GM06990 (cell line): ENCODE measurements at regions not wholly inside any gene's neighbourhood (a gene's known extent, or its start where the extent isn't known, plus 50 kb on each side); places are given as distances from the start of the nearest gene placed in this dataset.
"Not testable (repeated sequence)": the region's sequence is repeated elsewhere in the genome, so short reads cannot be mapped to it uniquely, and the experiment has no call there.

Source experiments
- DNase-seq: peaks from one replicate; pipeline ENCODE4 v3.0.0-alpha.2; 2011; ENCODE audit not compliant: insufficient read length; ENCODE audit errors: extremely low read depth
- H3K27me3 ChIP-seq: replicated peaks from 2 replicates; pipeline ENCODE4 v1.6.0; 2011; ENCODE audit warnings: low read length; ENCODE audit not compliant: control insufficient read depth, insufficient read depth
- H3K36me3 ChIP-seq: 2 replicates; pipeline ENCODE4 v1.5.1; 2011; ENCODE audit warnings: low read length; ENCODE audit not compliant: control insufficient read depth, insufficient read depth
- H3K4me3 ChIP-seq: replicated peaks from 2 replicates; pipeline ENCODE4 v1.5.1; 2011; ENCODE audit warnings: low read depth, mild to moderate bottlenecking, control low read depth, low read length
- TF ChIP-seq, protein P1 (sequence below): IDR thresholded peaks from 2 replicates; pipeline ENCODE4 v1.5.1; 2011; ENCODE audit warnings: low read length, control low read depth, mild to moderate bottlenecking, inconsistent platforms; ENCODE audit not compliant: insufficient read depth, poor library complexity, severe bottlenecking

DNA sequence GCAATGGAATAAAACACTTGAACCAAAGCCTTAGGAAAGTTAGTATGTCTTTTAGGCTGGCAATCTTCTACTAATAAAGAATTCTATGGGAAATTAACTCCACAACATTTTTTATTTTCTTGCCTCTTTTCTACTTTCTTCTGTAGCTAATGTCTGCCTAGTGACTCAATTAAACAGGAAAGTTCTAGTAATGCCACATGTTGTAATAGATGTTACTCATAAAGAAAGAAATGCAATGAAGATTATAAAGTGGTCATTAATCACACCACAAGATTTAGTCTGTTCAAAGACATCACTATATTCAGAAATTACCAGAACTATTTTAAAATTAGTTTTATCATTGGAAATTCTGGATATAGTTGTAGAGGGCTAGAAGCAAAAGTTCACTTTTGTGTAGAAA, 329.7 kb downstream of the SI start:
- H3K4me3 ChIP-seq = no peak overlapping the region
- no peaks in the 10 kb centered on the region for H3K36me3 ChIP-seq
- no peaks in the 10 kb centered on the region for H3K27me3 ChIP-seq
- no peak for DNase-seq
- TF ChIP-seq, protein P1, sequence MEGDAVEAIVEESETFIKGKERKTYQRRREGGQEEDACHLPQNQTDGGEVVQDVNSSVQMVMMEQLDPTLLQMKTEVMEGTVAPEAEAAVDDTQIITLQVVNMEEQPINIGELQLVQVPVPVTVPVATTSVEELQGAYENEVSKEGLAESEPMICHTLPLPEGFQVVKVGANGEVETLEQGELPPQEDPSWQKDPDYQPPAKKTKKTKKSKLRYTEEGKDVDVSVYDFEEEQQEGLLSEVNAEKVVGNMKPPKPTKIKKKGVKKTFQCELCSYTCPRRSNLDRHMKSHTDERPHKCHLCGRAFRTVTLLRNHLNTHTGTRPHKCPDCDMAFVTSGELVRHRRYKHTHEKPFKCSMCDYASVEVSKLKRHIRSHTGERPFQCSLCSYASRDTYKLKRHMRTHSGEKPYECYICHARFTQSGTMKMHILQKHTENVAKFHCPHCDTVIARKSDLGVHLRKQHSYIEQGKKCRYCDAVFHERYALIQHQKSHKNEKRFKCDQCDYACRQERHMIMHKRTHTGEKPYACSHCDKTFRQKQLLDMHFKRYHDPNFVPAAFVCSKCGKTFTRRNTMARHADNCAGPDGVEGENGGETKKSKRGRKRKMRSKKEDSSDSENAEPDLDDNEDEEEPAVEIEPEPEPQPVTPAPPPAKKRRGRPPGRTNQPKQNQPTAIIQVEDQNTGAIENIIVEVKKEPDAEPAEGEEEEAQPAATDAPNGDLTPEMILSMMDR = no peak

DNA sequence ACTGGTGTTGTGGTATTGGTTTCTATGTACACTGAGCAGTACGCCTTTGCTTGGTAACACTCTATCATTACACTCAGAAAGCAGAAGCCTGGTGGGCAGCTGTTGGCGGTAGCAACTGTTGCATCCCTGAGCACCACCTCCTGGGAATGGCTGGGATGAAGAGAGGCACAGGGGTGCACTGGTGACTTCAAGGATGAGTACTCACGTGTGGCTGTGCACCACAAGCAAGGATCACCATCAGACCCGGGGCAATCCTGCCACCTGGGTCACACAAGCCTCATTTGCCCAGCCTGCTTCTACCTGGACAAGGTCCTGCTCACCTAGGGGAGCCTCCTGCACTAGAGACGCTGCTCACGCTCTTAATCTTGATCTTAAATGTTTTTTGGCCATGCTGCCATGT, 336.4 kb downstream of the SI start:
- Histone ChIP-seq H3K4me3 (no peak overlapping the region), H3K36me3 (no peaks in the 10 kb centered on the region), H3K27me3 (no peaks in the 10 kb centered on the region)
- DNase-seq = no peak
- TF ChIP-seq, protein P1 = no peak

DNA sequence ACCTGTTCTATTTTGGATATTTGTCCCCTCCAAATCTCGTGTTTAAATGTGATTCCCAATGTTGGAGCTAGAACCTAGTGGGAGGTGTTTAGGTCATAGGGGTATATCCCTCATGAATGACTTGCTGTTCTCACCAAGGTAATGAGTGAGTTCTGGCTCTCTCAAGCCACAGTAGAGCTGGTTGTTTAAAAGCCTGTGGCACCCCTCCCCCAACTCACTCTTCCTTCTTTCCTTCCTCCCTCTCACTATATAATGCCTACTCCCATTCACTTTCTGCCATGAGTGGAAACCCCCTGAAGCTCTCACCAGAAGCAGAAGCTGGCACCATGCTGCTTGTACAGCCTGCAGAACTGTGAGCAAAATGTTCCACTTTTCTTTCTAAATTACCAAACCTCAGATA, 341.1 kb downstream of the SI start:
- DNase-seq = no peak
- no peaks in the 10 kb centered on the region for H3K36me3 ChIP-seq
- H3K4me3 ChIP-seq = no peak overlapping the region
- H3K27me3 ChIP-seq = no peaks in the 10 kb centered on the region
- TF ChIP-seq, protein P1 = no peak

DNA sequence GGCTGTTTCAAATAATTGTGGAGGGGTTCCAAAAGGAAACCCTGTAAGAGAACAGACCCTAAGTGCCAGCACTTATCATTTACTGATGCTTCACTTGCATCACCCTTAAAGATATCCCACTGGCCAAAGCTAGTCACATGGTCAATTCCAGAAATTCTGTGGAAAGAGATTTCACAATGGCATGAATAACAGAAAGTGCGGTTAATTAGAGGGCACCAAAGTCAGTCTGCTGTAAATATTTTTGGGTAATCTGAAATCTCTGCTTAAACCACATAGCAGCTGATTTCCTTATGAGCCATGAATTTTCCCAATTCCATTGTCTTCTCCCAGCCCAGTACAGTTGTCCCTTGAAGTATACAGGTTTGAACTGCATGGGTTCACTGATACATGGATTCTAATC, 346.1 kb downstream of the SI start:
- no peak for DNase-seq
- H3K4me3 ChIP-seq = no peak overlapping the region
- H3K27me3 ChIP-seq = no peaks in the 10 kb centered on the region
- no peaks in the 10 kb centered on the region for H3K36me3 ChIP-seq
- TF ChIP-seq, protein P1 = no peak

DNA sequence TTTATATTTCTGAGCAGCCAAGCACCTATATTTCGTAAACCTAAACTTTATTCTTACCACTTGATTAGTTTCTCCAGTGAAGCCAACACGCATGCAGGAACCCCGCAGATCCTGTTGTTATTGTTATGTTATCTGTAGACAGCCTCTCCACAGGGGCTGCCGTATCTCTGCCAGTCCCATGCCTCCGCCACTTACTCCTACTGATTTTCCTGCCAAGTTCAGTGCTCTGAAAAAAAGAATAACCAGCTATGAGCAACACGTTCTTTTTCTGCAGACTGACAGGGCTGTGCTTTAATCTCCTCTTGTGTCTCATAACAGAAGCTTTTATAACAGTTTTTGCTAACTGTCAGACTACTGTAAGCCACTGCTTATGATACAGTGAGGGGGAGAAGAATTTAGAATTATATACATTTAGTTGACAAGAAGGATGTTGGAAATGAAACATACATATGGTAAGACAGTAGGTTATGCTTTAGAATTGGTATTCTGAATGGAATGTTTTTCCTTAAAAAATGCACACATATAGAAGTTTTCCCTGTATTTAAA, 347.4 kb downstream of the SI start:
- no peak overlapping the region for H3K4me3 ChIP-seq
- TF ChIP-seq, protein P1 = no peak
- no peaks in the 10 kb centered on the region for H3K27me3 ChIP-seq
- no peaks in the 10 kb centered on the region for H3K36me3 ChIP-seq
- no peak for DNase-seq

DNA sequence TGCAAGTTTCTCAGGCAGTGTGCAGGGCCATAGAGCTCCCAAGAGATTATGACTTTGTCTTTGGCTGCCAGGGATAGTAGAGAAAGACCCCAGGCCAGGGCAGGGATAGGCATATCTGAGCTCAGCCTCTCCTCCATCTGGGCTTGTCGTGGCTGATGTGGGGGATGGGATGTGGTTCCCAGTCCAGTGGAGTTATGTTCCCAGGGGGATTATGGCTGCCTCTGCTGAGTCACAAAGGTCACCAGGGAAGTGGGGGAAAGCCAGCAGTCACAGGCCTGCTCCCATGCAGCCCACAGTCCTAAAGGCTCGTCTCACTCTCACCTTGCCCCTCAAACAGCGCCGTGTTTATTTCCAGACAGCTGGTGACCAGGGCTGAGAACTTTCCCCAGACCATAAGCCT, 354.9 kb downstream of the SI start:
- Histone ChIP-seq H3K36me3 (no peaks in the 10 kb centered on the region), H3K27me3 (no peaks in the 10 kb centered on the region), H3K4me3 (no peak overlapping the region)
- TF ChIP-seq, protein P1 = no peak
- DNase-seq = no peak

DNA sequence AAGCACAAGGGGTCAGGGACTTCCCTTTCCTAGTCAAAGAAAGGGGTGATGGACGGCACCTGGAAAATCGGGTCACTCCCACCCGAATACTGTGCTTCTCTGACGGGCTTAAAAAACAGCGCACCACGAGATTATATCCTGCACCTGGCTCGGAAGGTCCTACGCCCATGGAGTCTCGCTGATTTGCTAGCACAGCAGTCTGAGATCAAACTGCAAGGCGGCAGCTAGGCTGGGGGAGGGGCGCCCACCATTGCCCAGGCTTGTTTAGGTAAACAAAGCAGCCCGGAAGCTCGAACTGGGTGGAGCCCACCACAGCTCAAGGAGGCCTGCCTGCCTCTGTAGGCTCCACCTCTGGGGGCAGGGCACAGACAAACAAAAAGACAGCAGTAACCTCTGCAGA, 375.5 kb downstream of the SI start:
- not testable (repeated sequence) for H3K4me3 ChIP-seq, DNase-seq, H3K27me3 ChIP-seq, H3K36me3 ChIP-seq
